ENCODE measurements at regions not wholly inside any gene's neighbourhood (a gene's known extent, or its start where the extent isn't known, plus 50 kb on each side); places are given as distances from the start of the nearest gene placed in this dataset.

DNA sequence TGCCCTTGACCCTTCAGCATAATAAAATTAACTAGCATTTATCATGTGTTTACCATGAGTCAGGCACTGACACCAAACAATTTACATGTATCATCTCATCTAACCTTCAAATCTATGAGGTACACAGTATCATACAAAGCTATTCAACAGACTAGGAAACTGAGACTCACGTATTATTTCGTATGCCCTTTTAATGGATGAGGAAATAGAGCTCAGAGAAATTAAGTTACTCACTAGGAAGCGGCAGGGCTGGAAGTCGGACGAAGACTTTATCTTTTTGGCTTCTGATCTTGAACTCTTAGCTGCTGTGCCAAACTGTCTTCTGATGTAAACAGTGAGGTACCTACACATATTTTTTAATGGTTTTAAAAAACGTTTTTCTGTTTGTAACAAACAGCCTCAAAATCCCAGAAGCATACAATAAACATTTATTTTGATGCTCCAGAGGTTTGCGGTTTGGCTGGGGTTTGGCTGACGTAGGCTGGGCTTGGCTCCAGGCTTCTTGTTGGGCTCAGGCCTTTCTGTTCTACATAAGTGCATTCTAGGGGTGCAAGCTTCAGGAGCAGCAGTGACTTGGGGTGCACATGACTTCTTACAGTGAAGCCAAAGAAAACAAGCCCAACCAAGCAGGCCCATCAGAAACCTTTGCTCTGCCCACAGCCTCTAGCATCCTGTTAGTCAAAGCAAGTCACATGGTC lies 184.7 kb downstream of the TBX5 start:
- H2AK5ac ChIP-seq (ENCODE audit: insufficient read length, low read length) = no peak overlapping the region
- H3K23me2 ChIP-seq (ENCODE audit: insufficient read length, low read depth, low read length, poor library complexity, severe bottlenecking) = no peaks in the 10 kb centered on the region
- no peak overlapping the region for H3K4ac ChIP-seq (ENCODE audit: low read depth, low read length)
- H4K5ac ChIP-seq (ENCODE audit: insufficient read length, low read depth, low read length) = no peak overlapping the region
- TF ChIP-seq, protein P1, sequence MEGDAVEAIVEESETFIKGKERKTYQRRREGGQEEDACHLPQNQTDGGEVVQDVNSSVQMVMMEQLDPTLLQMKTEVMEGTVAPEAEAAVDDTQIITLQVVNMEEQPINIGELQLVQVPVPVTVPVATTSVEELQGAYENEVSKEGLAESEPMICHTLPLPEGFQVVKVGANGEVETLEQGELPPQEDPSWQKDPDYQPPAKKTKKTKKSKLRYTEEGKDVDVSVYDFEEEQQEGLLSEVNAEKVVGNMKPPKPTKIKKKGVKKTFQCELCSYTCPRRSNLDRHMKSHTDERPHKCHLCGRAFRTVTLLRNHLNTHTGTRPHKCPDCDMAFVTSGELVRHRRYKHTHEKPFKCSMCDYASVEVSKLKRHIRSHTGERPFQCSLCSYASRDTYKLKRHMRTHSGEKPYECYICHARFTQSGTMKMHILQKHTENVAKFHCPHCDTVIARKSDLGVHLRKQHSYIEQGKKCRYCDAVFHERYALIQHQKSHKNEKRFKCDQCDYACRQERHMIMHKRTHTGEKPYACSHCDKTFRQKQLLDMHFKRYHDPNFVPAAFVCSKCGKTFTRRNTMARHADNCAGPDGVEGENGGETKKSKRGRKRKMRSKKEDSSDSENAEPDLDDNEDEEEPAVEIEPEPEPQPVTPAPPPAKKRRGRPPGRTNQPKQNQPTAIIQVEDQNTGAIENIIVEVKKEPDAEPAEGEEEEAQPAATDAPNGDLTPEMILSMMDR (conservative IDR thresholded peaks at IDR 0.05) = no peak
- peaks cover 10% of the 10 kb centered on the region for H3K27me3 Mint-ChIP-seq (ENCODE audit: low read depth)
- H2BK20ac ChIP-seq (ENCODE audit: low read depth, low read length, poor library complexity, severe bottlenecking) = no peak overlapping the region
- H3K4me2 ChIP-seq (ENCODE audit: insufficient read depth, insufficient read length, low read length) = no peak overlapping the region
- H4K91ac ChIP-seq (ENCODE audit: insufficient read length, low read depth, low read length) = no peak overlapping the region
- H3K4me3 Mint-ChIP-seq = no peak overlapping the region
- H3K79me2 ChIP-seq (ENCODE audit: insufficient read depth, low read length) = no peaks in the 10 kb centered on the region
- no peaks in the 10 kb centered on the region for H3K27me3 ChIP-seq (ENCODE audit: insufficient read depth, low read length)
- H4K20me1 ChIP-seq (ENCODE audit: control insufficient read depth, insufficient read depth, insufficient read length) = no peaks in the 10 kb centered on the region
- no peak overlapping the region for H4K8ac ChIP-seq (replicated peaks; ENCODE audit: insufficient read length, low read depth, low read length)
- no peak overlapping the region for H3K27ac ChIP-seq (ENCODE audit: insufficient read length, low read depth, low read length)
- no peaks in the 10 kb centered on the region for H3K36me3 Mint-ChIP-seq (ENCODE audit: insufficient read depth in 1 of 3, low read depth in 3 of 3)
- no peaks in the 10 kb centered on the region for H3K79me1 ChIP-seq (ENCODE audit: insufficient read depth, low read depth, low read length, poor library complexity, severe bottlenecking)
- H3K9ac ChIP-seq (ENCODE audit: extremely low read depth, insufficient read length, low read length) = no peak overlapping the region
- no CpG with 5 or more reads among the region's 8 CpGs for WGBS (ENCODE audit: extremely low coverage, insufficient read length, low lambda C conversion rate)
- H3K14ac ChIP-seq (ENCODE audit: insufficient read depth, low read length) = no peak overlapping the region
- H2BK120ac ChIP-seq (ENCODE audit: low read depth, low read length, poor library complexity, severe bottlenecking) = no peak overlapping the region
- no peak overlapping the region for H3K27ac Mint-ChIP-seq
- no peak overlapping the region for H2AFZ ChIP-seq (ENCODE audit: low read length)
- no peak overlapping the region for H3K23ac ChIP-seq (ENCODE audit: insufficient read length, low read depth, low read length)
- H3K9me3 Mint-ChIP-seq = peaks cover 0 to 3% of the 10 kb centered on the region in 2 experiments; a peak in 1 of 5 replicates
- no peak for DNase-seq
- H3K9me3 ChIP-seq (ENCODE audit: control insufficient read depth, low read depth, low read length) = no peaks in the 10 kb centered on the region
- H3K4me1 Mint-ChIP-seq = peaks cover 27 to 34% of the 10 kb centered on the region in 2 experiments
- H3K4me1 ChIP-seq (ENCODE audit: insufficient read depth, low read length) = peaks cover 7% of the 10 kb centered on the region; the same call in 1 of the 2 replicates
- H3T11ph ChIP-seq (ENCODE audit: low read length) = no peak overlapping the region
- H3K18ac ChIP-seq (ENCODE audit: insufficient read length, low read depth, low read length) = no peak overlapping the region
- H3K56ac ChIP-seq (ENCODE audit: insufficient read length, low read depth, low read length) = no peak overlapping the region
- no peak overlapping the region for H2BK12ac ChIP-seq (ENCODE audit: insufficient read length, low read depth, low read length)
- H2BK5ac ChIP-seq (ENCODE audit: insufficient read length, low read length) = no peak overlapping the region
- H2BK15ac ChIP-seq (ENCODE audit: low read depth, low read length) = no peak overlapping the region
